Activated naive CD8-positive, alpha-beta T cell treated with anti-CD3 and anti-CD28 coated beads for 36 hours (primary cell): ENCODE measurements at regions not wholly inside any gene's neighbourhood (a gene's known extent, or its start where the extent isn't known, plus 50 kb on each side); places are given as distances from the start of the nearest gene placed in this dataset.

Source experiments
- DNase-seq: peaks from one replicate; pipeline ENCODE4 v3.0.0; 2021
- H3K27ac Mint-ChIP-seq: one replicate; pipeline ENCODE4 v1.8.0; 2022; ENCODE audit warnings: mild to moderate bottlenecking, moderate library complexity, mixed read lengths
- H3K27me3 Mint-ChIP-seq: one replicate; pipeline ENCODE4 v1.8.0; 2022; ENCODE audit warnings: mild to moderate bottlenecking, mixed read lengths
- H3K36me3 Mint-ChIP-seq: one replicate; pipeline ENCODE4 v1.8.0; 2021; ENCODE audit warnings: mild to moderate bottlenecking, mixed read lengths
- H3K4me1 Mint-ChIP-seq: one replicate; pipeline ENCODE4 v1.8.0; 2021; ENCODE audit warnings: mixed read lengths
- H3K4me3 Mint-ChIP-seq: one replicate; pipeline ENCODE4 v1.8.0; 2022; ENCODE audit warnings: mild to moderate bottlenecking, moderate library complexity, mixed read lengths
- H3K9me3 Mint-ChIP-seq: one replicate; pipeline ENCODE4 v1.8.0; 2022; ENCODE audit warnings: mixed read lengths

DNA sequence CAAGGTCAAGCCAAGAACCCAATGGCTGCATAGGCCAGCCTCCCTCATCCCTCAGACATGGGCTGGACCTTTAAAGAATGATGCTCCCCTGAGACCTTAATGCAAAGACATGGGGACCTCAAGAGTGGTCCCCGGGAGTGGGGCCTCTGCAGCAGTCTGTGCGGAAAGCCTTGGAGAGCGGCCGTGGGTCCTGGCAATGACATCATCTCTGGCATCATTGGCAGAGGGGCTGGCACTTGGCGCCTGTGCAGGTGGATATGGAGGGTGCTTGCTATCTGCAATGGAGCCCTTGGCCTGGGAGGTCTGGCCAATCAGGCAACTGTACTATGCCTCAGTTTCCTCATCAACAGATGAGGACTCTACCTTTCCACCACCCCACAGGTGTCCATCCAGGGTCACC lies 365.5 kb upstream of the MKI67 start:
- Mint-ChIP-seq H3K27ac (no peak overlapping the region), H3K4me1 (no peaks in the 10 kb centered on the region), H3K9me3 (no peaks in the 10 kb centered on the region), H3K36me3 (no peaks in the 10 kb centered on the region), H3K27me3 (no peaks in the 10 kb centered on the region), H3K4me3 (no peak overlapping the region)
- DNase-seq = no peak

DNA sequence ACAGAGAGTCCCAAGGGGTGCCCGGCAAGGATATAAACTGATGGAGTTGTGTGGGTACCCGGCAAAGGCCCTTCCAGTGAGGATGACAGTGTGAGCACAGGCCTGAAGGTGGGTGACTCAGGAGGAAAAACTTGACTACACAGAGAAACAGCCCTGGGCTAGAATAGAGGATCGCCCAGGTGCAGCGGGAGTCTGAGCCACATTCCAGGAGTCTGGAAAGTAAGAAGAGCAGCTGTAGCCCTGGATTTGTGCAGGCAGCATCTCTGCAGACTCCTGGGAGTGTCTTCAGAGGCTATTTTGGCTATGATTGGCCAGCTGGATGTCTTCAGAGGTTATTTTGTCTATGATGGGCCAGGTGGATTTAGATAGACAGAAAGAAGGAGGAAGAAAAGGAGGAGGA lies 367.6 kb upstream of the MKI67 start:
- DNase-seq = no peak
- H3K27ac Mint-ChIP-seq = no peak overlapping the region
- no peaks in the 10 kb centered on the region for H3K27me3 Mint-ChIP-seq

DNA sequence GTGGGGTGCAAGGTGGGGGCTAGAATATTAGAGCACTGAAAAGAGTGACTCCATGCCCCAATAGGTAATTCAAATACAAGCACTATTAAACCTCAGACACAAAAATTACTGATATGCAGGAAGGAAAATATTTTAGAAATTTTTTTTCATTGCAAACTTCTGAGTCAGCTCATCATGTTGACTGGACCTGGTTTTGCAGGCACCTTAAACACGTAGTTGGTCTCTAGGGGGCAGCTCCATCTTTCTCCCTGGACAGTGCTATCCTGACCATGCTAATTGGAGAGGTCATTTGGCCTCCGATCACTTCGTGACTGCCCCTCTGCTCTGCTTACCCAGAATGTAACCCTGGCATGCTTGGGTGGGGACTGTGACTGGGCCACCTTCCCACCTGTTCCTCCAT lies 368.4 kb upstream of the MKI67 start:
- Mint-ChIP-seq H3K27ac (no peak overlapping the region), H3K4me1 (no peaks in the 10 kb centered on the region), H3K27me3 (no peaks in the 10 kb centered on the region), H3K9me3 (no peaks in the 10 kb centered on the region), H3K4me3 (no peak overlapping the region), H3K36me3 (no peaks in the 10 kb centered on the region)
- DNase-seq = no peak

More for the DNA sequence above, 367.6 kb upstream of the MKI67 start:
- Mint-ChIP-seq H3K9me3 (no peaks in the 10 kb centered on the region), H3K36me3 (no peaks in the 10 kb centered on the region), H3K4me1 (no peaks in the 10 kb centered on the region), H3K4me3 (no peak overlapping the region)

DNA sequence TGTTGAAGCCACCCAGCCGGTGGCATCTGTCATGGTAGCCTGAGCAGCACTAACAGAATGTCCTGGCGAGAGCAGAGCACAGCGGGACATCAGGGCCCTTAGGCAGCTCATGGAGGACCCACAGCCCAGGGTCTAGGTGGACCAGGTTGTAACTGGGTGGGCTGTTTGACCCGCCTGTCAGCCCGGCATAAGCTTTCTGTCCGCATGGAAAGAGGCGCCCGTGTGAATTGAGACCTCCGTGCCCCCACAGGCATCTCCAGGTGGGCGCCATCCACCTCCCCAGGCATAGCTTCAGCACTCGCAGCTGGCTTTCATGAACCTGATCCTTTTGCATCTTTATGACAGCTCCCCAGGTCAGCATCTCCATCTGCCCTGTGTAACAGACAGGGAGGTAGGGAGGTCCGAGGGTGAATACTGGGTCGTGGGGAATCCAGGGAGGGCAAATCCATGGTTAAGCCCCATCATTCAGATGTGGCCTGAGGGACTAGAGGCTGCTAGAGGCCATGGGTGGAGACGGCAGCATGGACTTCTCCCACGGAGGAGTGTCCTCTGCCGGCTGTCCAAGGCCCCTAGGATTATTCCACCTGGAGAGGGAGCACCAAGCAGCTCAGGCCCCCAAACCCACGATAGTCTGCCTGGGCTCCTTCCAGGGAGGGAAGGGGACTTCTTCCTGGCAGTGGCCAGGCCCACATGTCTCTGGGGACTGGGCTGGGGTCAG lies 371.6 kb upstream of the MKI67 start:
- DNase-seq = no peak
- H3K4me3 Mint-ChIP-seq = no peak overlapping the region
- H3K27me3 Mint-ChIP-seq = no peaks in the 10 kb centered on the region
- H3K9me3 Mint-ChIP-seq = no peaks in the 10 kb centered on the region
- H3K4me1 Mint-ChIP-seq = no peaks in the 10 kb centered on the region
- H3K27ac Mint-ChIP-seq = no peak overlapping the region
- H3K36me3 Mint-ChIP-seq = no peaks in the 10 kb centered on the region

DNA sequence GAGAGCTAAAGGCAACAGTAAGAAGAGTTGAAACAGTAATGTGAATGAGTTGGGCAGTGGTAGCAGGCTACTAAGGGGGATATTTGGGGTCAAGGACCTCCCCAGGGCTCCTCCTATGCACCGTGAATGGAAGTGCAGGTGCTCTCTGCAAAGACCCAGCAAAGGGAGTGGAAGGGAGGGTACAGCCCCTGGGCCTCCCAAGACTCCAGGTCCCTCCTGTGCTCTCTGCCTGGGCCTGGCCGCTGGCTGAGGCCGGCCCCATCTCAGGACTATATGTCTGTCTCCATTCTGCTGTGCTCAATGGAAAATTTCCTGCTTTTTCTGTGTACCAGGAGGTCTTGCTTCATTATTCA lies 372.1 kb upstream of the MKI67 start:
- no peaks in the 10 kb centered on the region for H3K9me3 Mint-ChIP-seq

DNA sequence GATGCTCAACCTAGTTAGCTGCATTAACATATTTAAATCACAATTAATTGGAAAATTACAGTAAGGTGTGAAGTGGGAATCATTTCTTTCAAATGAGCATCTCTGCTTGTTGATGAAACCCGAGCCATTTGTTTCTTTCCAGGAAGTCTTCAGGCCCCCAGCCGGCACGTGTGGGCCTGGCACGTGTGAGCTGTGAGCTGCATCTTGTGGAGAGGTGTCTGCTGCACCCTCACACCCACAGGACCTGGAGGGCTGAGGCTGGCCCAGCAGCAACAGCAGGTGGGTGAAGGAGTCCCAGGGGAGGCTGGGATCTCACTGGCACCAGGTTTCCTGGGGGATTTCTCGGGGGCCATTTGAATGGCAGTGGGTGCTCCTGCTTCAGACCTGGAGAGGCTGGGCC lies 372.5 kb upstream of the MKI67 start:
- H3K4me3 Mint-ChIP-seq = no peak overlapping the region
- H3K9me3 Mint-ChIP-seq = no peaks in the 10 kb centered on the region
- no peak overlapping the region for H3K27ac Mint-ChIP-seq
- H3K36me3 Mint-ChIP-seq = no peaks in the 10 kb centered on the region
- H3K4me1 Mint-ChIP-seq = no peaks in the 10 kb centered on the region
- DNase-seq = no peak
- H3K27me3 Mint-ChIP-seq = no peaks in the 10 kb centered on the region

More for the DNA sequence above, 372.1 kb upstream of the MKI67 start:
- no peak overlapping the region for H3K4me3 Mint-ChIP-seq
- no peaks in the 10 kb centered on the region for H3K36me3 Mint-ChIP-seq
- H3K27ac Mint-ChIP-seq = no peak overlapping the region
- no peak for DNase-seq
- H3K27me3 Mint-ChIP-seq = no peaks in the 10 kb centered on the region
- no peaks in the 10 kb centered on the region for H3K4me1 Mint-ChIP-seq

DNA sequence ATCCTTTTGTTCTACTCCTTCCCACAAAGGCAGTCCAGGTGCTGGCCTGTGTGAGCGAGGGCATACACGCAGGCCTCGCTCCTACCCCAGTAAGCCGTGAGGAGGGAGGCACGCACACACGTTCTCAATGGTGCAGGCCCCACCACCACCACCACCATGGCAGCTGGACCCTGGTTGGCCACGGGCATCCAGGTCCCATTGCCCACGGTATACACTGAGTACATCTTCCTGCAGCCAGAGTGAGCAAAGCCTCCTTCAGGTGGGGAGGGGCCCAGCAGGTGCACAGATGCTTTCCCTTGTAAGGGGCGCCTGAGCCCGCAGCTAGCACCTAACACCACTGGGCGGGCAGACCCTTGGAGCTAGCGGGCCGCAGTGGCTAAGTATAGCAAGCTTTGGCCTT lies 373.3 kb upstream of the MKI67 start:
- no peak overlapping the region for H3K4me3 Mint-ChIP-seq

DNA sequence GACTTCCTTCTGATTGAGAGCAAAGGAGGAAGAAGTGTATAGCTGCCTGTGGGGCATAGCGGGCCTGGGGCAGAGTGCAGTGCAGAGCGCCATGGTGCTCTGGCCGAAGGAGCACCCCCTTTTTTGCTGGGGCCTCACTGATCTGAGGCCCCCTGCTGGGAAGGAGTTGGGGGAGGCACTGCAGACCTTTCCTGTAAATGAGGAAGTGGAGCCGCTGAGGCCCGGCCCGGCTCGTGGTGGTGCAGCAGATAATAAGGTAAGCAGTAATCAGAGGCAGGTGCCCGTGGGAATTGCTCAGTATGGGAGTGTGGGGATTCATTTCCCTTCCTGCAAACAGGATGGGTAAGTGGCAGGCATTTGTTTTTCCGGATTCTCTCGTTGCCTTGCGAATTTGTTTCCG lies 373.7 kb upstream of the MKI67 start:
- Mint-ChIP-seq H3K36me3 (no peaks in the 10 kb centered on the region), H3K27ac (no peak overlapping the region), H3K4me3 (no peak overlapping the region), H3K4me1 (no peaks in the 10 kb centered on the region), H3K9me3 (no peaks in the 10 kb centered on the region), H3K27me3 (no peaks in the 10 kb centered on the region)
- DNase-seq = no peak

More for the DNA sequence above, 373.3 kb upstream of the MKI67 start:
- no peaks in the 10 kb centered on the region for H3K36me3 Mint-ChIP-seq
- H3K27me3 Mint-ChIP-seq = no peaks in the 10 kb centered on the region
- DNase-seq = no peak
- no peaks in the 10 kb centered on the region for H3K4me1 Mint-ChIP-seq
- H3K9me3 Mint-ChIP-seq = no peaks in the 10 kb centered on the region
- no peak overlapping the region for H3K27ac Mint-ChIP-seq

DNA sequence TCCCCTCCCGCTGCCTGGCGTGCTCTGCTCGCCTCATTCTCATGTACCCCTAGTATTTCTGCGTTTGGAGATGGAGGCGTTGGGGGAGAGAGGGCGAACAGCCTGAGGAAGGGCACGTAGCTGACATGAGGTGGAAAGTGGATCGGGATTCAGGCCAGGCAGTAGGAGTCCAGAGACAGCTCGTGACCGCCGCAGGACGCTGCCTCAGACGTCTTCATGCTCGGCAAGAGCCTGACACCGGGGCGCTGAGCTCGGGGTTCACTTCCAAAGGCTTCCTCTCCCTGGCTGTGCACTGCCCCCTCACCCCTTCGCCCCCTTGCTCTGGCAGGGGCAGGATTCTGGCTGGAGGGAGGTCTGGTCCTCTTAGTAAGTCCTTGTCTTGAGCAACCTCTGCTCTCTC lies 374.4 kb upstream of the MKI67 start:
- Mint-ChIP-seq H3K27me3 (no peaks in the 10 kb centered on the region), H3K27ac (no peak overlapping the region), H3K4me3 (no peak overlapping the region), H3K4me1 (no peaks in the 10 kb centered on the region), H3K9me3 (no peaks in the 10 kb centered on the region), H3K36me3 (no peaks in the 10 kb centered on the region)
- DNase-seq = no peak

DNA sequence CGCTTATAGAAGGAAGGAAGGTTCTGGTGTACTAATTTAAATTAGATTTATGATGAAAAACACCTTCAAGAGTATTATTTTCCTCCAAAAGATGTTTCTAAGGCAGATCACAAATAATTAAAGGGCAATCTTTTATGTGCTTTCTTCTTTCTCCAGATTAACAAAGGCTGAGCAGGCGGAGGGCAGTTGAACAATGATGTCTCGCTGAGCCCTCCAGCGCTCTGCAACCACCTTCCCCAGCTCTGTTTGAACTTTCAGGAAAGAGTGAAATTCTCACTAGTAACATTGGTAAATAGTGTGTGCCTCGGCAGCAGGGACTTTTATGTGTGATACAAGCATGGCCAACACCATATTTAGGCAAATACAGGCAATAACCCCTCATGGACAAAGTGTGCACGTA lies 379.1 kb upstream of the MKI67 start:
- H3K9me3 Mint-ChIP-seq = peaks cover 4% of the 10 kb centered on the region
- no peak overlapping the region for H3K27ac Mint-ChIP-seq
- no peaks in the 10 kb centered on the region for H3K36me3 Mint-ChIP-seq
- no peak for DNase-seq
- no peak overlapping the region for H3K4me3 Mint-ChIP-seq
- H3K27me3 Mint-ChIP-seq = peaks cover 4% of the 10 kb centered on the region
- no peaks in the 10 kb centered on the region for H3K4me1 Mint-ChIP-seq

DNA sequence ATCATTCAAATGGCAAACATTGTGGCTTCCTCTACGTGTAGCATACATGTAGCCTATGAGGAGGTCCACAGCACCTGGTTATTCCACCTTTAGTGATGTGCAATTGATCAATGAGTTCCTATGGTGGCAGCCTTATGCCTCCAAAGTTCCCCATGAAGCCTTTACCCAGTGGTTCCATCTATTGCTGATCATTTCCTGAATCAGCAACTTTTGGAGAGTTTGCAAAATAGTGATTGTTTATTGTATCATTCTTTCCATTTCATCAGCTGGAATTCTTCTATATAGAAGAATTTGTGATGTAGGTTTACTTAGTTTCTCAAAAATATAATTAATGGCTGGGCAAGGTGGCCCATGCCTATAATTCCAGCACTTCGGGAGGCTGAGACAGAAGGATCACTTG lies 380.2 kb upstream of the MKI67 start:
- Mint-ChIP-seq H3K4me1 (no peaks in the 10 kb centered on the region), H3K9me3 (peaks cover 4% of the 10 kb centered on the region)

DNA sequence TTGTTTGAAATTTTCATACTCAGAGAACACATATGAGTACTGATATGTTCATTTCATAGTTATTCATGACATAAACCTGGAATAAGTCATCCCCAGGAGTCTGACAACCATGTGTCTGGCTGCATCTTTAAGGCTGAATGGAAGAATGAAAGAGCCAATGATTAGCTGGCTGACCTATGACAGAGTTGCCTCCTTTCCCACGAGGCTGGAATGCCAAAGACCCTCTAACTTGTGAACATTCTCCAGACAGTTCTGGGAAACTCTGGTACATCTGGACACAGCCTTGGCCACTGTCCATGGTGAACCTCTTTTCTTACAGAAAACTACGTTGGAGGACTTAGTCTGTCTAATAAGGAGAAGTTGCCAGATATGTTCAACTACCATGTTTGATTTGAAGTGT lies 380.8 kb upstream of the MKI67 start:
- no peak overlapping the region for H3K4me3 Mint-ChIP-seq
- DNase-seq = no peak
- peaks cover 4% of the 10 kb centered on the region for H3K9me3 Mint-ChIP-seq
- H3K27ac Mint-ChIP-seq = no peak overlapping the region
- H3K27me3 Mint-ChIP-seq = peaks cover 4% of the 10 kb centered on the region
- no peaks in the 10 kb centered on the region for H3K36me3 Mint-ChIP-seq
- H3K4me1 Mint-ChIP-seq = no peaks in the 10 kb centered on the region

More for the DNA sequence above, 380.2 kb upstream of the MKI67 start:
- DNase-seq = no peak
- no peak overlapping the region for H3K4me3 Mint-ChIP-seq
- H3K27ac Mint-ChIP-seq = no peak overlapping the region
- H3K36me3 Mint-ChIP-seq = no peaks in the 10 kb centered on the region
- peaks cover 4% of the 10 kb centered on the region for H3K27me3 Mint-ChIP-seq

DNA sequence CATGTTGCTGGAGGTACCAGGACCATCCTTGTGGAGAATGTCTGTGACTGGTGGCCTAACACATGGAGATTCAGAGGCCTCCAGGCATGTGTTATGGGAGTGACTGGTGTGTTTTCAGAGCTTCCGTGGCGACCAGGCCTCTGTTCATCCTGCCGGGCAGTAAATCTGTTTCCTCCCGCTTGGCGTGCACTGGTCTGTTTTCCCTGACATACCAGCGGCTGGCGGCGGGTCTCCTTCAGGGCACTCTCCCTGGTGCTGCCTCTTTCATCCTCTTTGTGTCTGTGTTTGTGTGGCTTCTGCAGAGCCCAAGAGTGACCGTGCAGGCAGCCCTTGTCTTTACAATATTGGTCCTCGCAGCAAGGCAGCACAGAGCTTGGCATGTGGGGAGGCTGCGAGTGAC lies 385.1 kb upstream of the MKI67 start:
- no peak for DNase-seq
- no peaks in the 10 kb centered on the region for H3K4me1 Mint-ChIP-seq
- H3K27me3 Mint-ChIP-seq = peaks cover 4% of the 10 kb centered on the region
- no peak overlapping the region for H3K4me3 Mint-ChIP-seq
- H3K36me3 Mint-ChIP-seq = no peaks in the 10 kb centered on the region
- H3K27ac Mint-ChIP-seq = no peak overlapping the region
- peaks cover 4% of the 10 kb centered on the region for H3K9me3 Mint-ChIP-seq

DNA sequence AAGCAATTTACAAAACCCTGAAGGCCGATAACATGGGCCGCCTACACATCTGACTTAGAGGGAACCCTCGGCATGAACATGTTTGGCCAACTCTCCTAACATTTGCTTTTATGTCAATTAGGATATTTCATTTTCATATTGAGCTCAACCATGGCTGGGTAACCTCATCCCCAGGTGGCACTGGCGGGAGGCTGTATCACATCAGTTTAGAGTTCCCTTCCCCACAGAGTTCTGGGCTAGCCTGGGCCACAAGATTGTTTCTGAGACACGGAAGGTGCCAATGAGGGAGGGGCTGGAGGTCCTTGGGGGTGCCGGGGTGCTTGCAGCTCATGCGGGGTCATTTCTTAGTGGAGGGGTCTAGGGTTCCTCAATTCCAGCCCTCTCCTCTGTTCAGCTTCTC lies 386.5 kb upstream of the MKI67 start:
- Mint-ChIP-seq H3K27me3 (peaks cover 4% of the 10 kb centered on the region), H3K36me3 (no peaks in the 10 kb centered on the region), H3K4me1 (no peaks in the 10 kb centered on the region), H3K4me3 (no peak overlapping the region), H3K9me3 (peaks cover 4% of the 10 kb centered on the region), H3K27ac (no peak overlapping the region)
- no peak for DNase-seq

DNA sequence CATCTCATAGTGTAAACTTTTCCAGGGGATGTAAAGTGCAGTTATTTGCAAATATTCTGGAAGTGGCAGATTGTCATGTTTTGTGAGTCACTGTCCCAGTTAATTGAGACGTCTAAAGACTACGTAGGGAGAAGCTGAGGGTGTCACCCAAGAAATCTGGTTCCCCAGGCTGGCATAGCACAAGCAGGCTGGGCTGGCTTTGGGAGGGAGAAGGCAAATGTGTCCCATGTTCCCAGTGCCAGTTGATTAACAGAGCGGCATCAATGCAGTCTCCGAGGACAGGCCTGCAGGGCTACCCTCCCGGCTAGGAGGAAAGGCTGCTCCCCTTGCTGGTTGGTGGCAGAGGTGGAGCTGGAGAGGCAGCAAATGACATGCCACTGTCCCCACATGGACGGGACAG lies 388.3 kb upstream of the MKI67 start:
- no peak for DNase-seq
- H3K4me3 Mint-ChIP-seq = no peak overlapping the region
- H3K36me3 Mint-ChIP-seq = no peaks in the 10 kb centered on the region

DNA sequence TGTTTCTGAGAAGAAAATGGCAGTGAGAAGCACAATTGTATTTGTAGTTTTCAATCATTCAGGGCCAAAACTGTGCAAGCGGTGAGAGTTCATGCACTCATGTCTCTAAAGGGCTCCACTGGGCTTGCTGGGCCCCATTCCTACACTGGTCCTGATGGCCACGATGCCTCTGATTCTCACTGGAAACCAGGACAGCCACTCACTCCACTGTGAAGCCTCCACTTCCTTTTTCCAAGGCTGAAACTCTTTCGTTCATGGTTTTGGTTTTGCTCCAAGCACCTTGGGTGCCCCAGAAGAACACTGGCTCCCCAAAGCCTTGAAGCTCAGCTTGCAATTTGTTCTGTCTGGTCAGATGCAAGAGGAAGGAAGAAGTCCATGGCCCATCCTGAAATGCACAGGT lies 390.0 kb upstream of the MKI67 start:
- Mint-ChIP-seq H3K9me3 (no peaks in the 10 kb centered on the region), H3K36me3 (no peaks in the 10 kb centered on the region), H3K27ac (no peak overlapping the region), H3K4me3 (no peak overlapping the region), H3K4me1 (no peaks in the 10 kb centered on the region), H3K27me3 (no peaks in the 10 kb centered on the region)
- DNase-seq = no peak

More for the DNA sequence above, 388.3 kb upstream of the MKI67 start:
- Mint-ChIP-seq H3K27me3 (no peaks in the 10 kb centered on the region), H3K9me3 (peaks cover 2% of the 10 kb centered on the region), H3K27ac (no peak overlapping the region), H3K4me1 (no peaks in the 10 kb centered on the region)
